HG03342 (cell line): ENCODE measurements at regions not wholly inside any gene's neighbourhood (a gene's known extent, or its start where the extent isn't known, plus 50 kb on each side); places are given as distances from the start of the nearest gene placed in this dataset.
"Not testable (repeated sequence)": the region's sequence is repeated elsewhere in the genome, so short reads cannot be mapped to it uniquely, and the experiment has no call there.

Source experiments
- ATAC-seq: cut with Tn5 transposase; IDR thresholded peaks from one replicate; pipeline ENCODE4 v1.9.1; 2021; ENCODE audit warnings: mild to moderate bottlenecking, moderate library complexity; ENCODE audit not compliant: unreplicated experiment

GRCh38 chr21:14617871-14618270, 71.8 kb upstream of the SAMSN1 start:
- no peak for ATAC-seq

GRCh38 chr21:14617040-14617393, 70.9 kb upstream of the SAMSN1 start:
- no peak for ATAC-seq

GRCh38 chr21:14616380-14617039, 70.4 kb upstream of the SAMSN1 start:
- ATAC-seq: no peak

- ATAC-seq: no peak
Observed at GRCh38 chr21:14615359-14615974, 69.4 kb upstream of the SAMSN1 start.

GRCh38 chr21:14614287-14614686, 68.2 kb upstream of the SAMSN1 start:
- ATAC-seq: no peak

- ATAC-seq: no peak
Observed at GRCh38 chr21:14613486-14614224, 67.5 kb upstream of the SAMSN1 start.

- ATAC-seq: not testable (repeated sequence)
Observed at GRCh38 chr21:14610119-14610518, 64.0 kb upstream of the SAMSN1 start.

- no peak for ATAC-seq
Observed at GRCh38 chr21:14609274-14609673, 63.2 kb upstream of the SAMSN1 start.

- ATAC-seq: no peak
Observed at GRCh38 chr21:14607262-14607661, 61.1 kb upstream of the SAMSN1 start.

- no peak for ATAC-seq
Observed at GRCh38 chr21:14603202-14603601, 57.1 kb upstream of the SAMSN1 start.

GRCh38 chr21:14602382-14602958, 56.4 kb upstream of the SAMSN1 start:
- peak; percentile 80 for ATAC-seq

- no peak for ATAC-seq
Observed at GRCh38 chr21:14600569-14601297, 54.6 kb upstream of the SAMSN1 start.

GRCh38 chr21:14598065-14598464, 52.0 kb upstream of the SAMSN1 start:
- ATAC-seq: no peak
